GM23248 (cell line): ENCODE measurements at regions not wholly inside any gene's neighbourhood (a gene's known extent, or its start where the extent isn't known, plus 50 kb on each side); places are given as distances from the start of the nearest gene placed in this dataset.

ENCODE experiments used
- EZH2 ChIP-seq: fragments of 200-600 bp; sonication (generic); IDR thresholded peaks from 2 replicates; pipeline ENCODE4 v1.6.1; 2018; ENCODE audit warnings: antibody characterized with exemption, mild to moderate bottlenecking; ENCODE audit not compliant: insufficient read depth, poor library complexity, severe bottlenecking
- EZH2phosphoT487 ChIP-seq: fragments of 200-600 bp; sonication (generic); IDR thresholded peaks from 2 replicates; pipeline ENCODE4 v1.6.1; 2018; ENCODE audit warnings: antibody characterized with exemption, moderate library complexity, mild to moderate bottlenecking, low read depth; ENCODE audit not compliant: insufficient read depth

DNA sequence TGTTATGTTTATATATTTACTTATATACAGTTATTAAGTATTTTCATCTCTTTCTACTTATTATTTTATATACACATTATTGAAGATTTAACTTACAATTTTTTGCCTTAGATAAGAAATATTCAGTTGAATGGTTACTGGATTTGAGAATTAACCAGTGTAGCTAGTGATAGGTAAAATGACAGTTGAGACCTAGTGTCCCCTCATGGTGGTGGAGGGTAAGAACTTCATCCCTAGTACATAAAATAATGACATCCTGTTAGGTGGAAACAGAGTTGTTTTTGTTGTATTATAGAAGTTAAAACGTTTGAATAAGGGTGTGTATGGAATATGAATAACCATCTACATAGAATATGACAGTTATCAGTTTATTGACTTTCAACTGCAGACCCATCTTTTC, 1152.4 kb upstream of the ALCAM start:
- no peak for TF ChIP-seq EZH2
- no peak for TF ChIP-seq EZH2phosphoT487
